ENCODE measurements at regions not wholly inside any gene's neighbourhood (a gene's known extent, or its start where the extent isn't known, plus 50 kb on each side); places are given as distances from the start of the nearest gene placed in this dataset.

GRCh38 chr13:43986421-43986981 lies 106.8 kb downstream of the LACC1 start:
- Histone ChIP-seq H3K27me3 (ENCODE audit: control insufficient read depth in 2 of 2, insufficient read depth in 2 of 2, low read length in 2 of 2) (no peaks in the 10 kb centered on the region), H4K20me1 (ENCODE audit: insufficient read depth, low read length) (no peaks in the 10 kb centered on the region), H3K36me3 (replicated peaks in 1 of 2; ENCODE audit: control insufficient read depth in 1 of 2, insufficient read depth in 2 of 2, low read length in 2 of 2) (no peaks in the 10 kb centered on the region), H3K4me3 (replicated peaks in 1 of 3; ENCODE audit: low read depth in 2 of 3, low read length in 3 of 3) (no peak overlapping the region), H3K4me2 (replicated peaks; ENCODE audit: extremely low read depth, low read length, poor library complexity, severe bottlenecking) (no peak overlapping the region), H3K4me1 (ENCODE audit: control insufficient read depth in 1 of 2, insufficient read depth in 2 of 2, low read length in 2 of 2) (no peaks in the 10 kb centered on the region), H3K9ac (ENCODE audit: insufficient read depth, low read length, poor library complexity, severe bottlenecking) (no peak overlapping the region), H3K79me2 (ENCODE audit: insufficient read depth, low read length) (no peaks in the 10 kb centered on the region), H3K27ac (ENCODE audit: low read depth in 1 of 2, low read length in 2 of 2) (no peak overlapping the region), H2AFZ (ENCODE audit: insufficient read depth, low read depth, low read length, poor library complexity, severe bottlenecking) (no peak overlapping the region), H3K9me3 (replicated peaks in 1 of 2; ENCODE audit: control insufficient read depth in 1 of 2, insufficient read depth in 1 of 2, low read length in 2 of 2) (no peaks in the 10 kb centered on the region)
- Mint-ChIP-seq H3K9me3 (no peaks in the 10 kb centered on the region), H3K27ac (no peak overlapping the region), H3K4me1 (no peaks in the 10 kb centered on the region), H3K36me3 (no peaks in the 10 kb centered on the region), H3K27me3 (ENCODE audit: low read depth in 3 of 3) (peaks cover 0 to 4% (median 1%) of the 10 kb centered on the region in 3 donors), H3K4me3 (no peak overlapping the region)
- intact Hi-C loops (cut with micrococcal nuclease), result no loop called here
- no peak for DNase-seq
- TF ChIP-seq CTCF (IDR thresholded peaks at IDR 0.05), result no peak
- whole genome bisulfite sequencing (ENCODE audit: insufficient coverage), result 88% methylated on average over 1 of the region's 3 CpGs

GRCh38 chr13:43988302-43988701 lies 108.6 kb downstream of the LACC1 start:
- Histone ChIP-seq H4K20me1 (ENCODE audit: insufficient read depth, low read length) (no peaks in the 10 kb centered on the region), H3K79me2 (ENCODE audit: insufficient read depth, low read length) (no peaks in the 10 kb centered on the region), H3K4me3 (replicated peaks in 1 of 3; ENCODE audit: low read depth in 2 of 3, low read length in 3 of 3) (no peak overlapping the region), H2AFZ (ENCODE audit: insufficient read depth, low read depth, low read length, poor library complexity, severe bottlenecking) (no peak overlapping the region), H3K27me3 (ENCODE audit: control insufficient read depth in 2 of 2, insufficient read depth in 2 of 2, low read length in 2 of 2) (no peaks in the 10 kb centered on the region), H3K4me1 (ENCODE audit: control insufficient read depth in 1 of 2, insufficient read depth in 2 of 2, low read length in 2 of 2) (no peaks in the 10 kb centered on the region), H3K4me2 (replicated peaks; ENCODE audit: extremely low read depth, low read length, poor library complexity, severe bottlenecking) (no peak overlapping the region), H3K27ac (ENCODE audit: low read depth in 1 of 2, low read length in 2 of 2) (no peak overlapping the region), H3K36me3 (replicated peaks in 1 of 2; ENCODE audit: control insufficient read depth in 1 of 2, insufficient read depth in 2 of 2, low read length in 2 of 2) (no peaks in the 10 kb centered on the region), H3K9ac (ENCODE audit: insufficient read depth, low read length, poor library complexity, severe bottlenecking) (no peak overlapping the region), H3K9me3 (replicated peaks in 1 of 2; ENCODE audit: control insufficient read depth in 1 of 2, insufficient read depth in 1 of 2, low read length in 2 of 2) (no peaks in the 10 kb centered on the region)
- Mint-ChIP-seq H3K36me3 (no peaks in the 10 kb centered on the region), H3K27ac (no peak overlapping the region), H3K9me3 (no peaks in the 10 kb centered on the region), H3K4me3 (no peak overlapping the region), H3K4me1 (no peaks in the 10 kb centered on the region), H3K27me3 (ENCODE audit: low read depth in 3 of 3) (peaks cover 0 to 3% (median 1%) of the 10 kb centered on the region in 3 donors)
- DNase-seq, result no peak
- TF ChIP-seq CTCF (IDR thresholded peaks at IDR 0.05), result no peak
- no CpG with 5 or more reads among the region's 1 CpG for WGBS (ENCODE audit: insufficient coverage)
- intact Hi-C loops (cut with micrococcal nuclease), result no loop called here
